ENCODE measurements at regions not wholly inside any gene's neighbourhood (a gene's known extent, or its start where the extent isn't known, plus 50 kb on each side); places are given as distances from the start of the nearest gene placed in this dataset.

GRCh38 chr3:159112724-159113123 lies 310.9 kb downstream of the MFSD1 start:
- Histone ChIP-seq H3K9me3 (ENCODE audit: low read depth) (no peaks in the 10 kb centered on the region), H3K27ac (no peak overlapping the region), H3K4me3 (no peak overlapping the region), H2AFZ (replicated peaks) (no peak overlapping the region), H3K36me3 (no peaks in the 10 kb centered on the region), H3K9ac (no peak overlapping the region), H3K4me1 (no peaks in the 10 kb centered on the region), H3K4me2 (no peak overlapping the region), H3K27me3 (no peaks in the 10 kb centered on the region), H3K79me2 (ENCODE audit: low read depth) (no peaks in the 10 kb centered on the region), H4K20me1 (ENCODE audit: low read depth) (no peaks in the 10 kb centered on the region), H3F3A (ENCODE audit: low read depth) (no peaks in the 10 kb centered on the region)
- Mint-ChIP-seq H3K36me3 (no peaks in the 10 kb centered on the region), H3K4me1 (no peaks in the 10 kb centered on the region), H3K27me3 (ENCODE audit: insufficient read depth, low read depth) (no peaks in the 10 kb centered on the region), H3K9me3 (no peaks in the 10 kb centered on the region), H3K4me3 (no peak overlapping the region), H3K27ac (no peak overlapping the region)
- DNase-seq (ENCODE audit: low spot score), result no peak
- TF ChIP-seq EZH2phosphoT487 (IDR thresholded peaks at IDR 0.05) (no peak), CTCF (IDR thresholded peaks at IDR 0.05) (peak; percentile 6), EZH2 (IDR thresholded peaks at IDR 0.05) (no peak)

GRCh38 chr3:159113221-159113875 lies 311.5 kb downstream of the MFSD1 start:
- no peaks in the 10 kb centered on the region for H3K27me3 ChIP-seq
- H3K9ac ChIP-seq, result no peak overlapping the region
- no peak overlapping the region for H3K27ac Mint-ChIP-seq
- H3K4me1 ChIP-seq, result no peaks in the 10 kb centered on the region
- no peaks in the 10 kb centered on the region for H3K36me3 ChIP-seq
- H2AFZ ChIP-seq (replicated peaks), result no peak overlapping the region
- H3K4me1 Mint-ChIP-seq, result no peaks in the 10 kb centered on the region
- no peaks in the 10 kb centered on the region for H3F3A ChIP-seq (ENCODE audit: low read depth)
- H3K4me3 ChIP-seq, result no peak overlapping the region
- no peak overlapping the region for H3K27ac ChIP-seq
- DNase-seq (ENCODE audit: low spot score), result no peak
- H3K4me3 Mint-ChIP-seq, result no peak overlapping the region
- TF ChIP-seq EZH2 (IDR thresholded peaks at IDR 0.05) (no peak), CTCF (IDR thresholded peaks at IDR 0.05) (no peak), EZH2phosphoT487 (IDR thresholded peaks at IDR 0.05) (no peak)
- H3K9me3 Mint-ChIP-seq, result no peaks in the 10 kb centered on the region
- H3K36me3 Mint-ChIP-seq, result no peaks in the 10 kb centered on the region
- H3K79me2 ChIP-seq (ENCODE audit: low read depth), result no peaks in the 10 kb centered on the region
- H3K9me3 ChIP-seq (ENCODE audit: low read depth), result no peaks in the 10 kb centered on the region
- H4K20me1 ChIP-seq (ENCODE audit: low read depth), result no peaks in the 10 kb centered on the region
- H3K4me2 ChIP-seq, result no peak overlapping the region
- no peaks in the 10 kb centered on the region for H3K27me3 Mint-ChIP-seq (ENCODE audit: insufficient read depth, low read depth)

DNA sequence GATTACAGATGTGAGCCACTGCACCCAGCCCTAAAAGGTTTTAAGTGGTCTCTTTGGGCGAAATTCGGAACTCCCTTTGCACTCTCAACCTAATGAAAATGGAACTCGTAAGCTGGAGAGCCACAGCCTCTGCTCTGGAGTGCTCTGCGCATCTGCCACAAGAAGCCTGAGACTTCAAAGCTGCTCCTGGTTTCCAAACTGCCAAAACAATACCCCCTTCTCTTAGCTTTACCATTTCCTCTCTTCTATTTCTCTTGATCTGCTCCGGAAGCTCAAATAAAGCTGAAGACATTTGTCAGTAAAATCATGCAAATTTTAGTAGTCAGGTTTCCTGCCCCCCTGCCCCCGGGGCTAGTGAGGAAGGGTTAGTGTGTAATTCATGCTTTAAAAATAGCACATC lies 312.7 kb downstream of the MFSD1 start:
- Mint-ChIP-seq H3K9me3 (no peaks in the 10 kb centered on the region), H3K27ac (no peak overlapping the region), H3K36me3 (no peaks in the 10 kb centered on the region), H3K4me3 (no peak overlapping the region), H3K27me3 (ENCODE audit: insufficient read depth, low read depth) (peaks cover 2% of the 10 kb centered on the region), H3K4me1 (no peaks in the 10 kb centered on the region)
- Histone ChIP-seq H2AFZ (replicated peaks) (no peak overlapping the region), H4K20me1 (ENCODE audit: low read depth) (no peaks in the 10 kb centered on the region), H3K4me2 (no peak overlapping the region), H3K9me3 (ENCODE audit: low read depth) (no peaks in the 10 kb centered on the region), H3K79me2 (ENCODE audit: low read depth) (no peaks in the 10 kb centered on the region), H3F3A (ENCODE audit: low read depth) (no peaks in the 10 kb centered on the region), H3K4me1 (no peaks in the 10 kb centered on the region), H3K27me3 (no peaks in the 10 kb centered on the region), H3K4me3 (no peak overlapping the region), H3K9ac (no peak overlapping the region), H3K27ac (no peak overlapping the region), H3K36me3 (no peaks in the 10 kb centered on the region)
- TF ChIP-seq EZH2 (IDR thresholded peaks at IDR 0.05), result no peak
- no peak for TF ChIP-seq EZH2phosphoT487 (IDR thresholded peaks at IDR 0.05)
- no peak for TF ChIP-seq CTCF (IDR thresholded peaks at IDR 0.05)
- no peak for DNase-seq (ENCODE audit: low spot score)
